ENCODE measurements at regions not wholly inside any gene's neighbourhood (a gene's known extent, or its start where the extent isn't known, plus 50 kb on each side); places are given as distances from the start of the nearest gene placed in this dataset.

DNA sequence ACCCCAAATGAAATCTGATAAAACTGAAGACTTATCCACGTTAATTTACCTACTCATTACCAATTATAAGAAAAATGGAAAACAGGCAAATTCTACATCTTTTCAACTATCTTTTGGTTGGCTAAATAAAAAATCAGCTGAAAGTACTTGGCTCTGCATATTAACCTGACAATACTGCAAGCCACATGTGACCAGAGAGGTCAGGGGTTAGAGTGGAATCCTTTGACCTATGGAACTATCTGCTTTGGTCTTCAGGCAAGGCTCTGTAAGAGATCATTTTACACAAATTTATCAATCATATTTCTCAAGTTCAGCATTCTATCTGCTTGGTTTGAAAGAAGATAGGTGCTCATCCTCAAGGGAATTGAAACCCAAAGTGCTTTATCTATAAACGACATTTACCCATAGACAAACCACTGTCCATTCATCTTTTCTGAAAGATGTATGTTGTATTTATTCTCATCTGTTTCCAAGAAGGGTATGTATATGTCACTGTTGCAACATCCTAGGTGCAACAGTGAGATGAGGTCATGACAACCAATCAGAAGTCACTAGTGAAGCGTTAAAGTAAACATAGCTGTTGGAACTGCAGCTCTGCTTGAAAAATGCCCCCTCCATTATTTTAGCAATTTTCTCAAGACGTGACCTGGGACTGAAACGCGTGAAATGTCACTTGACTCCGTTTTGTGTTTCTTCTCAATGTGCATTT lies 144.9 kb upstream of the POU5F2 start:
- TF ChIP-seq POLR2AphosphoS5 (IDR thresholded peaks at IDR 0.05; ENCODE audit: low read depth, low read length) = no peak
- TF ChIP-seq SIN3A (IDR thresholded peaks at IDR 0.05; ENCODE audit: borderline replicate concordance, insufficient read depth, low read length) = no peak
- TF ChIP-seq, protein P1, sequence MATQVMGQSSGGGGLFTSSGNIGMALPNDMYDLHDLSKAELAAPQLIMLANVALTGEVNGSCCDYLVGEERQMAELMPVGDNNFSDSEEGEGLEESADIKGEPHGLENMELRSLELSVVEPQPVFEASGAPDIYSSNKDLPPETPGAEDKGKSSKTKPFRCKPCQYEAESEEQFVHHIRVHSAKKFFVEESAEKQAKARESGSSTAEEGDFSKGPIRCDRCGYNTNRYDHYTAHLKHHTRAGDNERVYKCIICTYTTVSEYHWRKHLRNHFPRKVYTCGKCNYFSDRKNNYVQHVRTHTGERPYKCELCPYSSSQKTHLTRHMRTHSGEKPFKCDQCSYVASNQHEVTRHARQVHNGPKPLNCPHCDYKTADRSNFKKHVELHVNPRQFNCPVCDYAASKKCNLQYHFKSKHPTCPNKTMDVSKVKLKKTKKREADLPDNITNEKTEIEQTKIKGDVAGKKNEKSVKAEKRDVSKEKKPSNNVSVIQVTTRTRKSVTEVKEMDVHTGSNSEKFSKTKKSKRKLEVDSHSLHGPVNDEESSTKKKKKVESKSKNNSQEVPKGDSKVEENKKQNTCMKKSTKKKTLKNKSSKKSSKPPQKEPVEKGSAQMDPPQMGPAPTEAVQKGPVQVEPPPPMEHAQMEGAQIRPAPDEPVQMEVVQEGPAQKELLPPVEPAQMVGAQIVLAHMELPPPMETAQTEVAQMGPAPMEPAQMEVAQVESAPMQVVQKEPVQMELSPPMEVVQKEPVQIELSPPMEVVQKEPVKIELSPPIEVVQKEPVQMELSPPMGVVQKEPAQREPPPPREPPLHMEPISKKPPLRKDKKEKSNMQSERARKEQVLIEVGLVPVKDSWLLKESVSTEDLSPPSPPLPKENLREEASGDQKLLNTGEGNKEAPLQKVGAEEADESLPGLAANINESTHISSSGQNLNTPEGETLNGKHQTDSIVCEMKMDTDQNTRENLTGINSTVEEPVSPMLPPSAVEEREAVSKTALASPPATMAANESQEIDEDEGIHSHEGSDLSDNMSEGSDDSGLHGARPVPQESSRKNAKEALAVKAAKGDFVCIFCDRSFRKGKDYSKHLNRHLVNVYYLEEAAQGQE (IDR thresholded peaks at IDR 0.05; ENCODE audit: insufficient read depth in 1 of 2, low read depth in 2 of 2, low read length in 2 of 2) = no peak
- no peak for TF ChIP-seq TAF1 (IDR thresholded peaks at IDR 0.05; ENCODE audit: borderline replicate concordance, insufficient read depth, low read length)

Measured in PFSK-1 (cell line).